ENCODE measurements at regions not wholly inside any gene's neighbourhood (a gene's known extent, or its start where the extent isn't known, plus 50 kb on each side); places are given as distances from the start of the nearest gene placed in this dataset.

- no peak for DNase-seq
Observed at GRCh38 chr5:34487956-34488355, 168.2 kb upstream of the RAI14 start.

- no peak for DNase-seq
Observed at GRCh38 chr5:34488984-34489383, 167.1 kb upstream of the RAI14 start.

GRCh38 chr5:34490506-34491250, 165.4 kb upstream of the RAI14 start:
- DNase-seq = peak; percentile 88

- DNase-seq = no peak
Observed at GRCh38 chr5:34491251-34491620, 164.9 kb upstream of the RAI14 start.

- no peak for DNase-seq
Observed at GRCh38 chr5:34494111-34494755, 161.9 kb upstream of the RAI14 start.

- no peak for DNase-seq
Observed at GRCh38 chr5:34495178-34495577, 160.9 kb upstream of the RAI14 start.

GRCh38 chr5:34496260-34496691, 159.9 kb upstream of the RAI14 start:
- no peak for DNase-seq

- peak; percentile 28 for DNase-seq
Observed at GRCh38 chr5:34496701-34497469, 159.2 kb upstream of the RAI14 start.

GRCh38 chr5:34497470-34497808, 158.7 kb upstream of the RAI14 start:
- no peak for DNase-seq

GRCh38 chr5:34498572-34498971, 157.6 kb upstream of the RAI14 start:
- DNase-seq = no peak

GRCh38 chr5:34499001-34499734, 157.0 kb upstream of the RAI14 start:
- no peak for DNase-seq

- no peak for DNase-seq
Observed at GRCh38 chr5:34500236-34500847, 155.8 kb upstream of the RAI14 start.

GRCh38 chr5:34501016-34501415, 155.1 kb upstream of the RAI14 start:
- no peak for DNase-seq

GRCh38 chr5:34501840-34502239, 154.3 kb upstream of the RAI14 start:
- no peak for DNase-seq

GRCh38 chr5:34502581-34502980, 153.5 kb upstream of the RAI14 start:
- no peak for DNase-seq

- no peak for DNase-seq
Observed at GRCh38 chr5:34503379-34504253, 152.5 kb upstream of the RAI14 start.

GRCh38 chr5:34504967-34505366, 151.2 kb upstream of the RAI14 start:
- no peak for DNase-seq

- DNase-seq = no peak
Observed at GRCh38 chr5:34505731-34506130, 150.4 kb upstream of the RAI14 start.

GRCh38 chr5:34507933-34508332, 148.2 kb upstream of the RAI14 start:
- DNase-seq = no peak

- DNase-seq = no peak
Observed at GRCh38 chr5:34509392-34509791, 146.7 kb upstream of the RAI14 start.

GRCh38 chr5:34510002-34510401, 146.1 kb upstream of the RAI14 start:
- DNase-seq = no peak

GRCh38 chr5:34511063-34511462, 145.1 kb upstream of the RAI14 start:
- no peak for DNase-seq

Data from NCI-H2029 treated with DMSO at 0.1 percent for 48 hours (cell line).